Activated T-helper 2 cell treated with anti-CD3 and anti-CD28 coated beads, Interferon-gamma antibody, Interleukin-2, Interleukin-4, amounts not matched to agents 10 μg/mL and 5 μg/mL and 100 μg/mL, durations not matched to agents 14 hours and 24 hours and 36 hours (primary cell): ENCODE measurements at regions not wholly inside any gene's neighbourhood (a gene's known extent, or its start where the extent isn't known, plus 50 kb on each side); places are given as distances from the start of the nearest gene placed in this dataset.

Experiments
- DNase-seq: peaks from one replicate; pipeline ENCODE4 v3.0.0; 2021; ENCODE audit warnings: low spot score
- H3K27ac Mint-ChIP-seq: one replicate; pipeline ENCODE4 v1.8.0; 2021; ENCODE audit warnings: mixed read lengths
- H3K27me3 Mint-ChIP-seq: one replicate; pipeline ENCODE4 v1.8.0; 2021; ENCODE audit warnings: low read depth, mixed read lengths
- H3K36me3 Mint-ChIP-seq: one replicate; pipeline ENCODE4 v1.8.0; 2021; ENCODE audit warnings: low read depth, mixed read lengths
- H3K4me1 Mint-ChIP-seq: one replicate; pipeline ENCODE4 v1.8.0; 2021; ENCODE audit warnings: low read depth, mixed read lengths
- H3K4me3 Mint-ChIP-seq: one replicate; pipeline ENCODE4 v1.8.0; 2021; ENCODE audit warnings: low read depth, mild to moderate bottlenecking, moderate library complexity, mixed read lengths
- H3K9me3 Mint-ChIP-seq: one replicate; pipeline ENCODE4 v1.8.0; 2021; ENCODE audit warnings: mixed read lengths
- intact Hi-C: fragments of 100-400 bp; cut with micrococcal nuclease; formaldehyde crosslinking; loops from one replicate; pipeline ENCODE4 v1.15.1; 2023

DNA sequence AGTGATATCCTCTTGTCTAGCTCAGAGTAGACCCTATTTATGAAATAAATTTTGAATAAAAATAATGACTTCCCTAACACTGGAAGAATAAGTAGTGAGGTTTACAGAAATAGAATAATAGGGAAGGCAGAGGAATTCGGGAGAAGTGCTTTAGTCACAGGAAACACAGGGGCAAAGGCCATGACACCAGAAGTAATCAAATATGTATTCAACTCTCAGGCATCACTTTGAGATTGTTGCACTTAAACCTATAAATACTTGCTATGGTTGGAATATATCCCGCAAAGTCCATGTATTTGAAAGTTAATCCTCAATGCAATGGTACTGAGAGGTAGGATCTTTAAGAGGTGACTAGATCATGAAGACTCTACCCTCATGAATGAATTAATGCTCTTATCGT is 166.8 kb downstream of the YIPF5 start:
- Mint-ChIP-seq H3K9me3 (no peaks in the 10 kb centered on the region), H3K27me3 (peaks cover 1% of the 10 kb centered on the region), H3K27ac (no peak overlapping the region), H3K4me1 (no peaks in the 10 kb centered on the region), H3K36me3 (no peaks in the 10 kb centered on the region), H3K4me3 (no peak overlapping the region)
- intact Hi-C loops, result no loop called here
- DNase-seq, result no peak

DNA sequence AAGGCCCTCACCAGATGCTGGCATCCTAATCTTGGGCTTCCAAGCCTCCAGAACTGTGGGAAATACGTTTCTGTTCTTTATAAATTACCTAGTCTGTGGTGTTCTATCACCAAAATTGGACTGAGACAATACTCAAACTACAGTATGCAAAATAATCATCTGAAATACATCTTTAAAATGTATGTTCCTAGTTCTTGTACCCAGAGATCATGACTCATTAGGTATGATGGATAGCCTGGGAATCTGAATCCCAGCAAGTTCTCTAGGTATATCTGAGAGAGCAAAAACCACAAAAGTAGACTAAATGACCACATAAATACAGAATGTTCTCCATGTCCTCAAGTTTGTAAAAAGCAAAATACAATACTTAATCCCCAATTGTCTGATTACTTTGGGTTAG is 166.3 kb downstream of the YIPF5 start:
- H3K36me3 Mint-ChIP-seq, result no peaks in the 10 kb centered on the region
- no peak for DNase-seq
- H3K27ac Mint-ChIP-seq, result no peak overlapping the region
- intact Hi-C loops, result no loop called here
- H3K27me3 Mint-ChIP-seq, result peaks cover 2% of the 10 kb centered on the region
- no peaks in the 10 kb centered on the region for H3K9me3 Mint-ChIP-seq
- no peak overlapping the region for H3K4me3 Mint-ChIP-seq
- no peaks in the 10 kb centered on the region for H3K4me1 Mint-ChIP-seq

DNA sequence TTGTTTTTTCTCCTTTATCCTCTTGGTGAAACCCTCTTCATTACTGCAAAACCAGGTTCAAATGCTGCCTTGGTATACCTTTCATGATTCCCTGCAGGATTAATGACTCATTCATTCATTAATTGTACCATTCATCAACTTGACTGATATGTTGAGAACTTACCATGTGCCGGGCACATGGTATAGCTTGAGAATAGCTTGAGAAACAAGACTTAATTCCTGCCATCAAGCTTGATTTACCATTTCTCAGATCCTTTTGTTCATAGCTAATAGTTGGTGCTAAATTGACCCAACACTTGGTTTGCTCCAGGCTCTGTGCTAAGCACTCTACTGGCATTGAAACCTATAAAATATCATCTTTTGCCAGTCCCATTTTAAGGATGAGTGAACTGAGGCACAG is 165.7 kb downstream of the YIPF5 start:
- intact Hi-C loops, result no loop called here
- Mint-ChIP-seq H3K9me3 (no peaks in the 10 kb centered on the region), H3K27ac (no peak overlapping the region), H3K4me3 (no peak overlapping the region), H3K27me3 (peaks cover 2% of the 10 kb centered on the region), H3K4me1 (no peaks in the 10 kb centered on the region), H3K36me3 (no peaks in the 10 kb centered on the region)
- no peak for DNase-seq

- Mint-ChIP-seq H3K27me3 (peaks cover 1% of the 10 kb centered on the region), H3K4me1 (no peaks in the 10 kb centered on the region), H3K9me3 (peaks cover 7% of the 10 kb centered on the region), H3K4me3 (no peak overlapping the region), H3K36me3 (no peaks in the 10 kb centered on the region), H3K27ac (no peak overlapping the region)
- DNase-seq, result no peak
- intact Hi-C loops, result no loop called here
Observed at GRCh38 chr5:144009116-144009515, 161.3 kb downstream of the YIPF5 start.

GRCh38 chr5:144011388-144011787 is 159.1 kb downstream of the YIPF5 start:
- DNase-seq, result no peak
- no peaks in the 10 kb centered on the region for H3K4me1 Mint-ChIP-seq
- peaks cover 7% of the 10 kb centered on the region for H3K9me3 Mint-ChIP-seq
- H3K27me3 Mint-ChIP-seq, result peaks cover 1% of the 10 kb centered on the region
- no peak overlapping the region for H3K4me3 Mint-ChIP-seq
- no peak overlapping the region for H3K27ac Mint-ChIP-seq
- intact Hi-C loops, result no loop called here
- no peaks in the 10 kb centered on the region for H3K36me3 Mint-ChIP-seq

DNA sequence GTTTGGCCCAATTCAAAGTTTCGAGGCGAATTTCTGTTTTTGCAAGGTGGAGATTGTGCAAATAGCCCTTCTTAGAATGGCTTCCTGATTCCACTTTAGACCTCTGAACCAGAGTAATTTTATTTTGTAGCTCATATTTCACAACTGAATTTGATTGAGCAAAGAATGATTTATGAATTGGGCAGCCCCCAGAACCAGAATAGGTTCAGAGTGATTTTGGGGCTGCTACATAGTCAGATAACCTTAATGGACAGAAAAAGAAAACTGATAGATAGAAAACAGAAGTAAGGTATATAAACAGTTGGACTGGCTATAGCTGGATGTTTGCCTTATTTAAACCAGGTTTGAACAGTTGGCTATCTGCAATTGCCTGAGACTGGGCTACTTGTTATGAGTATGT is 156.6 kb downstream of the YIPF5 start:
- Mint-ChIP-seq H3K9me3 (peaks cover 7% of the 10 kb centered on the region), H3K4me3 (no peak overlapping the region), H3K27ac (no peak overlapping the region), H3K27me3 (peaks cover 2% of the 10 kb centered on the region), H3K4me1 (no peaks in the 10 kb centered on the region), H3K36me3 (no peaks in the 10 kb centered on the region)
- DNase-seq, result no peak
- intact Hi-C loops, result no loop called here

- Mint-ChIP-seq H3K27me3 (peaks cover 3% of the 10 kb centered on the region), H3K4me3 (no peak overlapping the region), H3K9me3 (peaks cover 16% of the 10 kb centered on the region), H3K27ac (no peak overlapping the region), H3K36me3 (no peaks in the 10 kb centered on the region), H3K4me1 (no peaks in the 10 kb centered on the region)
- intact Hi-C loops, result no loop called here
- no peak for DNase-seq
Observed at GRCh38 chr5:144015961-144016360, 154.5 kb downstream of the YIPF5 start.

GRCh38 chr5:144017119-144017518 is 153.3 kb downstream of the YIPF5 start:
- peaks cover 3% of the 10 kb centered on the region for H3K27me3 Mint-ChIP-seq
- no peaks in the 10 kb centered on the region for H3K4me1 Mint-ChIP-seq
- peaks cover 23% of the 10 kb centered on the region for H3K9me3 Mint-ChIP-seq
- H3K27ac Mint-ChIP-seq, result no peak overlapping the region
- H3K4me3 Mint-ChIP-seq, result no peak overlapping the region
- intact Hi-C loops, result no loop called here
- no peak for DNase-seq
- no peaks in the 10 kb centered on the region for H3K36me3 Mint-ChIP-seq

GRCh38 chr5:144017631-144018030 is 152.8 kb downstream of the YIPF5 start:
- H3K36me3 Mint-ChIP-seq, result no peaks in the 10 kb centered on the region
- intact Hi-C loops, result no loop called here
- no peak overlapping the region for H3K4me3 Mint-ChIP-seq
- H3K9me3 Mint-ChIP-seq, result peaks cover 23% of the 10 kb centered on the region
- DNase-seq, result no peak
- H3K4me1 Mint-ChIP-seq, result no peaks in the 10 kb centered on the region
- H3K27me3 Mint-ChIP-seq, result peaks cover 3% of the 10 kb centered on the region
- H3K27ac Mint-ChIP-seq, result no peak overlapping the region

GRCh38 chr5:144024090-144024489 is 146.4 kb downstream of the YIPF5 start:
- peaks cover 16% of the 10 kb centered on the region for H3K9me3 Mint-ChIP-seq

GRCh38 chr5:144024545-144024944 is 145.9 kb downstream of the YIPF5 start:
- peaks cover 4% of the 10 kb centered on the region for H3K27me3 Mint-ChIP-seq
- no peak for DNase-seq
- no peak overlapping the region for H3K4me3 Mint-ChIP-seq
- intact Hi-C loops, result no loop called here
- peaks cover 16% of the 10 kb centered on the region for H3K9me3 Mint-ChIP-seq
- no peak overlapping the region for H3K27ac Mint-ChIP-seq
- no peaks in the 10 kb centered on the region for H3K4me1 Mint-ChIP-seq
- H3K36me3 Mint-ChIP-seq, result no peaks in the 10 kb centered on the region

More at GRCh38 chr5:144024090-144024489, 146.4 kb downstream of the YIPF5 start:
- Mint-ChIP-seq H3K4me3 (no peak overlapping the region), H3K27me3 (peaks cover 4% of the 10 kb centered on the region), H3K4me1 (no peaks in the 10 kb centered on the region), H3K36me3 (no peaks in the 10 kb centered on the region), H3K27ac (no peak overlapping the region)
- intact Hi-C loops, result no loop called here
- no peak for DNase-seq

GRCh38 chr5:144026286-144026685 is 144.2 kb downstream of the YIPF5 start:
- H3K4me3 Mint-ChIP-seq, result no peak overlapping the region
- no peak for DNase-seq
- H3K4me1 Mint-ChIP-seq, result no peaks in the 10 kb centered on the region
- no peaks in the 10 kb centered on the region for H3K36me3 Mint-ChIP-seq
- H3K27me3 Mint-ChIP-seq, result peaks cover 2% of the 10 kb centered on the region
- peaks cover 6% of the 10 kb centered on the region for H3K9me3 Mint-ChIP-seq
- intact Hi-C loops, result no loop called here
- H3K27ac Mint-ChIP-seq, result no peak overlapping the region

DNA sequence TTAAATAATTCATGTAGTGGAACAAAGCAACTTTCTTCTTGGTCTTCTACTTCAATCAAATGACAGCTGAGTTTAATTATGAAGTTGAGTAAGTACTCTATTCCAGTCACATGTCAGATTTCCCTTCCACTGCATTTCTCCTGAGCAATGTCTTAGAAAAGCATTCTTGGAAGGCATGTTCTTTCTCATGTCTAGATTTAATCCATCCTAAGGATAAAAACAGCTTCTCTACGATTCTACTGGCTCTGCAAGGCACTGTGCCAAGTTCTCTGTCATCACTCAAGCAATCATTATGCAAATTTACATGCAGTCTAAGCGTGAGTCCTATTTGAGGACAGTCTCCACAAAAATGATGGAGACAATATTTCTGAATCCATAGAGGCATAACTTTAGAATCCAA is 142.4 kb downstream of the YIPF5 start:
- Mint-ChIP-seq H3K9me3 (no peaks in the 10 kb centered on the region), H3K36me3 (no peaks in the 10 kb centered on the region), H3K27me3 (peaks cover 10% of the 10 kb centered on the region), H3K4me1 (no peaks in the 10 kb centered on the region), H3K27ac (no peak overlapping the region), H3K4me3 (no peak overlapping the region)
- intact Hi-C loops, result no loop called here
- no peak for DNase-seq

- Mint-ChIP-seq H3K4me1 (no peaks in the 10 kb centered on the region), H3K36me3 (no peaks in the 10 kb centered on the region), H3K4me3 (no peak overlapping the region), H3K9me3 (no peaks in the 10 kb centered on the region), H3K27me3 (peaks cover 8% of the 10 kb centered on the region), H3K27ac (no peak overlapping the region)
- no peak for DNase-seq
- intact Hi-C loops, result no loop called here
Observed at GRCh38 chr5:144028636-144029035, 141.8 kb downstream of the YIPF5 start.
